Activated T-cell treated with anti-CD3 and anti-CD28 coated beads, Interleukin-2, amount 50 U/mL, for 72 hours (primary cell): ENCODE measurements at regions not wholly inside any gene's neighbourhood (a gene's known extent, or its start where the extent isn't known, plus 50 kb on each side); places are given as distances from the start of the nearest gene placed in this dataset.
"Not testable (repeated sequence)": the region's sequence is repeated elsewhere in the genome, so short reads cannot be mapped to it uniquely, and the experiment has no call there.

Source experiments
- ATAC-seq, 2 donors: fragments of 150-1000 bp; cut with Tn5 transposase; replicated peaks in 1 of 2; 2 replicates each; pipeline ENCODE4 v1.10.0; 2021; ENCODE audit warnings: moderate library complexity in 2 of 2, mild to moderate bottlenecking in 1 of 2
- DNase-seq, 2 donors: peaks; one replicate each; pipeline ENCODE4 v3.0.0; 2021 to 2022; ENCODE audit warnings: mixed read lengths in 1 of 2
- H3K27ac Mint-ChIP-seq: one replicate; pipeline ENCODE4 v1.8.0; 2022; ENCODE audit warnings: mild to moderate bottlenecking, moderate library complexity, mixed read lengths
- H3K27me3 Mint-ChIP-seq: one replicate; pipeline ENCODE4 v1.8.0; 2022; ENCODE audit warnings: low read depth, mixed read lengths
- H3K36me3 Mint-ChIP-seq, 2 donors: one replicate each; pipeline ENCODE4 v1.8.0; 2022; ENCODE audit warnings: mixed read lengths in 2 of 2, mild to moderate bottlenecking in 1 of 2; ENCODE audit not compliant: insufficient read depth in 2 of 2
- H3K4me1 Mint-ChIP-seq: one replicate; pipeline ENCODE4 v1.8.0; 2022; ENCODE audit warnings: low read depth, mixed read lengths
- H3K4me3 Mint-ChIP-seq, 2 donors: one replicate each; pipeline ENCODE4 v1.8.0; 2022; ENCODE audit warnings: mild to moderate bottlenecking in 2 of 2, mixed read lengths in 2 of 2, moderate library complexity in 2 of 2
- H3K9me3 Mint-ChIP-seq, 2 donors: one replicate each; pipeline ENCODE4 v1.8.0; 2022; ENCODE audit warnings: mixed read lengths in 2 of 2

DNA sequence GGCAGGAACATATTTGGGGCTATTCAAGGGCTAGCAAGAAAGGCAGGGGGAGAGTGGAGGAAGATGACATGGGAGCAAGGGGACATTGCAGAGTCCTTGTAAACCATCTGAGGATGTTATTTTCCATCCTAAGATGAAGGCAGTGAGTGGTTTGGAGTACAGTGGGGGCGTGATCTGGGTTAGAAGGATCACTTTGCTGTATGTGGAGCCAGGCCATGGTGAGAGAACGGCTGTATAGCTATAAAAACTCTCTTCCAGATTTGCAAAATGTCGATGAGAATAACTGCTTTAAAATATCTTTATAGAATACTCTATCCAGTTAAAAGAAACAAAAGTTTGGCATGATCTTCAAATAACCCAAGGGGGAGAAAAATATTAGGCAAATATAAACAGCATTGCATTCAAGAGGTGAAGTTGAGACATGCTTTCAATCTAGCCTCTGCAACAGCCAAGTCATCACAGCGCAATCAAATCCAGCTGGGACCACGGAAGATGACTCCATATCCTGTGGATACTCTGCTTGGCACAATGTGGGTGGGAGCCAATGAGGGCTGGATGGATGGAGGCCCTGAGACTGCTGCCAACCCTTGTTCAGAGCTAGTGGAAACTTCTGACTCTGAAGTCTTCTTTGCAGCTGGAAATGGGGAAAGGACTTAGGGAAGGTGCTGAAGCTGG lies 111.5 kb upstream of the BASP1 start:
- Mint-ChIP-seq H3K4me3 (no peak overlapping the region), H3K27ac (no peak overlapping the region), H3K27me3 (no peaks in the 10 kb centered on the region), H3K4me1 (no peaks in the 10 kb centered on the region), H3K9me3 (no peaks in the 10 kb centered on the region), H3K36me3 (no peaks in the 10 kb centered on the region)
- ATAC-seq (no peak), DNase-seq (no peak)

DNA sequence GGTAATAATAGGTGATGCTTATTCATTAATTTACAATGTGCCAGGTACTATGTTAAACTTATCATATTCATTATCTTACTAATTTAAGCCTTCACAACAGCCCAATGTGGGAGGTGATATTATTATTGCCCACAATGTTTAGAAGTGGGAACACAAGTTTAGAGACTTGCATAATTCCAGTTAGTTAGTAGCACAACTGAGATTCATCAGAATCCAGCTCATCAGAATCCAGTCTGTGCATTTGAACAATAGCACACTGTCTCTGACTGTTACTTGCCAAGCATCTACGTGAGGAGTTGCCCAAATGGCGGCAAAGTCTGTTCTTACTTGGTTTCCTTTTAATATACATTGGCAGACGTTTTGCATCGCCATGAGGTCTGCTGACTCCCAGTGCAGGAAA lies 110.9 kb upstream of the BASP1 start:
- no peaks in the 10 kb centered on the region for H3K27me3 Mint-ChIP-seq
- no peaks in the 10 kb centered on the region for H3K4me1 Mint-ChIP-seq
- H3K27ac Mint-ChIP-seq, result no peak overlapping the region
- no peak for ATAC-seq
- no peak for DNase-seq
- no peaks in the 10 kb centered on the region for H3K36me3 Mint-ChIP-seq
- no peak overlapping the region for H3K4me3 Mint-ChIP-seq
- no peaks in the 10 kb centered on the region for H3K9me3 Mint-ChIP-seq

DNA sequence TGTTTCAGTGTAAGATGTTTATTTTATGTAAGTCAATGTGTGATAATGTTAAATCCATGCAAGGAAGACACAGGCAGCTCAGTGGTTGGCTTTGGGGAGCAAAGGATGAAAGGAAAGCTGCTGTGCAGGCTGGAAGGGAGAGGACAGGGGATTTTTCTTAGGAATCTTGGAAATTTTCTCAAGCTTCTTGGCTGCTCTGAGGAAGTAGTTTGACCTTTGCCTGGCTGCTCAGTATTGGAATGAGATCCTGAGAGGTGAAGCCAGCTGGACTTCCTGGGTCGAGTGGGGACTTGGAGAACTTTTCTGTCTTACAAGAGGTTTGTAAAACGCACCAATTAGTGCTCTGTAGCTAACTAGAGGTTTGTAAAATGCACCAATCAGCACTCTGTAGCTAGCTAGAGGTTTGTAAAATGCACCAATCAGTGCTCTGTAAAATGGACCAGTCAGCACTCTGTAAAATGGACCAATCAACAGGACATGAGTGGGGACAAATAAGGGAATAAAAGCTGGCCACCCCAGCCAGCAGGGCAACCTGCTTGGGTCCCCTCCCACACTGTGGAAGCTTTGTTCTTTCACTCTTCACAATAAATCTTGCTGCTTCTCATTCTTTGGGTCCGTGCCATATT lies 105.2 kb upstream of the BASP1 start:
- H3K4me3 Mint-ChIP-seq, H3K36me3 Mint-ChIP-seq, H3K27me3 Mint-ChIP-seq, ATAC-seq, H3K4me1 Mint-ChIP-seq, H3K9me3 Mint-ChIP-seq, H3K27ac Mint-ChIP-seq, DNase-seq: not testable (repeated sequence)

DNA sequence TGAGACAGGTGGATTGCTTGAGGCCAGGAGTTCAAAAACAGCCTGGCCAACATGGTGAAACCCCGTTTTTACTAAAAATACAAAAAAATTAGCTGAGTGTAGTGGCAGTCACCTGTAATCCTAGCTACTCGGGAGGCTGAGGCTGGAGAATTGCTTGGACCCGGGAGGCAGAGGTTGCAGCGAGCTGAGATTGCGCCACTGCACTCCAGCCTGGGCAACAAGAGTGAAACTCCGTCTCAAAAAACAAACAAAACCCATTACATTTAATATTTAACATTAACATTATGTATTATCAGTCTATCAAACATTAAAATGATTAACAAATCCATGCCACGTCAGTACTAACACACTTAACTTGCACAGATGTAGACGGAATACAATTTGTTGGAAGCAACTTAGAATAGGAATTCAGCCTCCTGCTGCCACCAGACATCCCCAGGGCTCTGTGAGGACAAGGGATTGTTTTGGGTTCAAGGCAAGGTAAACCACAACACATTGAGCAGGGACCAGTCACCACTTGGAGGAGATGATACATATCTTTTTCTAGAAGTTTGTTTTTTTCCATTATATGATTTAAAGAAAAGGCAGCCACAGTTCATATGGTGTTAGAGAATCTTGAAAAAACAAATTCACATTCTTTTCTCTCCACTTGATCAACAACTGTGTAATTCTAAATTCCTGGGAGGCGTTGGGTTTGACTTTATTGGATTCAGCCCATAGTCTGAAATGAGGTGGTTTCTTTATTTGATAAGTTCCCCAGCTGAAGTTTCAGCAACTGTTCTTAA lies 104.1 kb upstream of the BASP1 start:
- Mint-ChIP-seq H3K9me3 (no peaks in the 10 kb centered on the region), H3K36me3 (no peaks in the 10 kb centered on the region), H3K4me3 (no peak overlapping the region), H3K27me3 (peaks cover 5% of the 10 kb centered on the region), H3K27ac (no peak overlapping the region), H3K4me1 (no peaks in the 10 kb centered on the region)
- ATAC-seq (no peak), DNase-seq (no peak)

DNA sequence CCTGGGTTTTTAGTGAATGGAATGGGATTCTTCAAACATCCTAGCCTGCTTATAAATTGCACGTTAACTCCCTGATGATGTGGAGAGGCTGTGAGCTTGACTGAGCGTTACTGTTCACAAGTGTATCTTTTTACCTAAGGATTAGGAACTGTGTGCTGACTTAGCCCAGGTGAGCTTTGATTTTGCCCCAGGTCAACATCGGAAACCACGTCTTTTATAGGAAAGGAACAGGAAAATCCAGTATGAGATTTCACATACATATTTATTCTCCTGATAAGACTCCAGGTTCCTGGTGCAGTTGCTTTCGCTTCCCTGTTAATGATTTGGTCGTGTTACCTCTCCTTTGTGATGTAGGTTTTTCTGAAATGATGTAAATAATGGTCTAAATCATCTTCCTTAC lies 103.2 kb upstream of the BASP1 start:
- peaks cover 7% of the 10 kb centered on the region for H3K4me1 Mint-ChIP-seq
- peaks cover 11% of the 10 kb centered on the region for H3K27me3 Mint-ChIP-seq
- no peak overlapping the region for H3K27ac Mint-ChIP-seq
- DNase-seq (no peak), ATAC-seq (no peak)
- H3K36me3 Mint-ChIP-seq, result no peaks in the 10 kb centered on the region
- no peak overlapping the region for H3K4me3 Mint-ChIP-seq
- no peaks in the 10 kb centered on the region for H3K9me3 Mint-ChIP-seq

DNA sequence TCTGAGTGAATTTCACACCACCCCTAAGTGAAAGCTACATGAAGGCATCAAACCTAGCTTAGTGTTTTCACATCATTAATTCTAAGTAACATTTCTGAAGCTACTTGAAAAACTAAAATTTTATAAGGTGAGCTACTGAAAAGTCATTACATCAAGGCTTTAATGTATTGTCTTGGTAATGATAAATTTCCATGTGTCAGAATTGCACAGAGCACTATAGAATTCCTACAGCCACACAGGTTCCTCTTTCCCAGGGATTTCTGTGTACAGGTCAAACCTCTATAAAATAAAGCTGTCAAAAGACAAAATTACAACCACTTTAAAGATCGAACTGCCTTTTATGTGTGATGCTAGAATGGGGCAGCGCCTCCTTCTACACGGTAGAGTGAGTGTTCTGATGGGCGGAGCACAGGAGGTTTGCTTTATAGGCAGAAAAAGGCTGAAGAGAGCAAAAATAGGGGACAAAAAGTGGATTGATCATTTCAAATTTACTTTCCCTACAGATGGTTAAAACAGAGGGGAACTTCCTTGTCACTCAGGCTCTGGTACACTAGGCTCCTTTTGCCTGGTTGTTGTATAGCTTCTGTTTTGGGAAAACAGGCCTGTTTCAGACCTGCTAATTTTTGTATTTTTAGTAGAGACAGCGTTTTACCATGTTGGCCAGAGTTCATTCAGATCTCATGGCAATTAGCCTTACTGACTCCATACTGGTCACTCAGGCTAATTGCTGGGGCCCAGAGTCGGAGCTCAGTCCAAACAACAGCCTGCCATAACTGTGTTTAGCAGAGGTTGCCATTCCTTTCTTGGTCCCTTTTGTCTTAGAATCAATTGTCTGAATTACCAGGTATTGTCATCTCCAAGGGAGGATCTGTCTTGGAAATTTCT lies 102.5 kb upstream of the BASP1 start:
- no peak for ATAC-seq
- DNase-seq, result no peak
- Mint-ChIP-seq H3K9me3 (no peaks in the 10 kb centered on the region), H3K4me1 (peaks cover 7% of the 10 kb centered on the region), H3K36me3 (no peaks in the 10 kb centered on the region), H3K27ac (no peak overlapping the region), H3K27me3 (peaks cover 11% of the 10 kb centered on the region), H3K4me3 (no peak overlapping the region)

DNA sequence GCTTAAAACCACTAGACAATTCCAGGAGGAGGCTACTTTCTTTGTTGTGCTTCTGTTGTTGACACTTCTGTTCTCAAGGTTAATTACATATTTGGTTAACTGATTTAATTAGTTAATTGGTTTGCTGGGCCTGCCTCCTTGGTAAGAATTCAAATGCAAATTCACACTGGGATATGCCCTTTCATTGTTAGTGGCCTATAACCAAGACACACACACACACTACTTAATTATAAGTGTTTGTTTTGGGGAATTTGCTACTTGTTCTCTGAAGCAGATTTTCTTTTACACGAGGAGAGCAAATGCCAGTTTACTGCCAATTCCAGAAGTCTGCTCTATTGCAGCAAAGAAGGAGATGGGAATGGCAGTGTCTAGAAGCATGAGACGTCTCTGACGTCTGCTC lies 101.6 kb upstream of the BASP1 start:
- no peaks in the 10 kb centered on the region for H3K36me3 Mint-ChIP-seq
- H3K27me3 Mint-ChIP-seq, result peaks cover 11% of the 10 kb centered on the region
- H3K9me3 Mint-ChIP-seq, result peaks cover 0 to 1% of the 10 kb centered on the region in 2 donors
- peaks cover 7% of the 10 kb centered on the region for H3K4me1 Mint-ChIP-seq
- ATAC-seq (no peak), DNase-seq (no peak)
- no peak overlapping the region for H3K27ac Mint-ChIP-seq
- no peak overlapping the region for H3K4me3 Mint-ChIP-seq

DNA sequence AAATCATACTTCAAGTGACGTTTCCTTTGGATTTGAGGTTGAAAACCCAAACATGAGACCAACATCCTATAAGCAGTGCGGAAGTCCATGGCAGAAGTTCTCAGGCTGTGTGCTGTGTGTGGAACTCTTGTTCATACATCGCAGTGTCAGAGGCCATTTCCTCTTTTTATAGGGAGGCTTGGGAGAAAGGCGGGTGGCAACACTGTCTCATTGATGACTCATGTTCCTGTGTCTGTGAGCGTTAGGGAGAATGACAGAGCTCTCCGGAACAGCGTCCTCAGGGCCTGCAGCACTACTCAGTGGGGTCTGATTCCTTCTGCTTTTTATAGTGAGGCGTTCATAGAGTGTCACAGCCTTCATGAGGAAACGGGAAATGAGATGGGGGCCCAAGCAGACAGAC lies 98.8 kb upstream of the BASP1 start:
- Mint-ChIP-seq H3K27ac (no peak overlapping the region), H3K36me3 (no peaks in the 10 kb centered on the region), H3K9me3 (peaks cover 0 to 2% of the 10 kb centered on the region in 2 donors), H3K27me3 (peaks cover 11% of the 10 kb centered on the region), H3K4me1 (peaks cover 7% of the 10 kb centered on the region), H3K4me3 (peak overlapping the region; percentile 53 to 54)
- DNase-seq (no peak), ATAC-seq (peak; percentile 45 to 51)

DNA sequence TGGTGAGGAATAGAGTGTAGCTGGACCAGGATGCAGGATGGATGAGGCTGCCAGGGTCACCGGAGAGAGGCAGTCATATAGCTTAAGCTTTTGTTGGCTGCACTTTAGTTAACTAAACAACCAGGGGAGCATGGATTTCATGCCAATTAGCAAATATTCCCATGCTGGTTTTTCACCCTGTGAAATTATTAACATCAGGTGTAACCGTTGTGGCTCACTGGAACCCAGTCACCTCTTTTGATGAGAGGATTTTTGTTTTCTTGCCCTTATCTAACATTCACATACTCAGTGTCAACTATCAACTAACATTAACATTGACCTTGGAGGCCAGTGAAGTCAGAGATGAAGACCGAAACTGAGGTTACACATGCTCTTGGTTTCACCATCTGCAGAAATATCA lies 97.2 kb upstream of the BASP1 start:
- H3K9me3 Mint-ChIP-seq, result peaks cover 0 to 2% of the 10 kb centered on the region in 2 donors
- peaks cover 11% of the 10 kb centered on the region for H3K27me3 Mint-ChIP-seq
- ATAC-seq (no peak), DNase-seq (no peak)
- H3K4me1 Mint-ChIP-seq, result peaks cover 7% of the 10 kb centered on the region
- no peak overlapping the region for H3K27ac Mint-ChIP-seq
- no peak overlapping the region for H3K4me3 Mint-ChIP-seq
- H3K36me3 Mint-ChIP-seq, result no peaks in the 10 kb centered on the region

DNA sequence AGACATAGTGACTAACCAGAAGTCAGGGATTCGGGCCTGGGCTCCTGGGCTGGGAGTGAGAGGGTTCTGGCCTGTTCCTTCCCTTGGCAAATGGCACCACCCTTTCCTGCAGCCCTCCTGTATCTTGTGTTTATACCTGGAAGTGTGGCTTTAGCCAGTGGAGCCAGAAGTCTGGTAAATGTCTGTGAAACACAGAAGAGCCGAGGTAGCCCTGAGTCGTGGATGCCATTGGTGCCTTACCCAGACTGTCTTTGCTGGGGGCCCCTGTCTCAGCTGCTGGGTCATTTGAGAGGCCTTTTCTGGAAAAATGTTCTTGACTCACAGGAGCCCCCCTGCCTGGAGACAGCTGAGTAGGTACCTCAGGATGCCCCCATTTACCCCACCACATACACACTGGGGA lies 95.7 kb upstream of the BASP1 start:
- H3K27me3 Mint-ChIP-seq, result peaks cover 6% of the 10 kb centered on the region
- DNase-seq (no peak), ATAC-seq (no peak)
- H3K36me3 Mint-ChIP-seq, result no peaks in the 10 kb centered on the region
- H3K9me3 Mint-ChIP-seq, result peaks cover 0 to 2% of the 10 kb centered on the region in 2 donors
- peaks cover 7% of the 10 kb centered on the region for H3K4me1 Mint-ChIP-seq
- no peak overlapping the region for H3K27ac Mint-ChIP-seq
- H3K4me3 Mint-ChIP-seq, result no peak overlapping the region

DNA sequence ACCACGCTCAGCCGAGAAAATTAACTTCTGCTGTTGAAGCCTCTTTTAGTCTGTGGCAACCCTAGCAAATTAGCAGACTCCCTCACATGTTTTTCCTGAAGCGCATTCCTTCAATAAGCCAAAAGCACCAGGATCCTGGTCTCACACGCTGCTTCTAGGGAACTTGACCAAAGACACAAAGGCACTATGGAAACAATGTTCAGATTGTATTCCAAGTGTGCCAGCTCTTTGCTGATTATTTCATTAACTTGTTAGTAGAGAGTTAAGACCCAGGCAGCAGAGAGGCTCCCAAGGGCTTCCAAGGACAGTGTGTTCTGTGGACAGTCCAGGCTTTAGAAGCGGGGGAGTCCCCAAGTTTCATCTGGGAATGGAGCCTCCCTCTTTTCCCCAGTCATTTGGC lies 94.4 kb upstream of the BASP1 start:
- DNase-seq (no peak), ATAC-seq (no peak)
- H3K36me3 Mint-ChIP-seq, result no peaks in the 10 kb centered on the region
- no peak overlapping the region for H3K27ac Mint-ChIP-seq
- H3K4me1 Mint-ChIP-seq, result peaks cover 7% of the 10 kb centered on the region
- H3K4me3 Mint-ChIP-seq, result no peak overlapping the region
- H3K9me3 Mint-ChIP-seq, result peaks cover 0 to 2% of the 10 kb centered on the region in 2 donors
- H3K27me3 Mint-ChIP-seq, result peaks cover 16% of the 10 kb centered on the region

DNA sequence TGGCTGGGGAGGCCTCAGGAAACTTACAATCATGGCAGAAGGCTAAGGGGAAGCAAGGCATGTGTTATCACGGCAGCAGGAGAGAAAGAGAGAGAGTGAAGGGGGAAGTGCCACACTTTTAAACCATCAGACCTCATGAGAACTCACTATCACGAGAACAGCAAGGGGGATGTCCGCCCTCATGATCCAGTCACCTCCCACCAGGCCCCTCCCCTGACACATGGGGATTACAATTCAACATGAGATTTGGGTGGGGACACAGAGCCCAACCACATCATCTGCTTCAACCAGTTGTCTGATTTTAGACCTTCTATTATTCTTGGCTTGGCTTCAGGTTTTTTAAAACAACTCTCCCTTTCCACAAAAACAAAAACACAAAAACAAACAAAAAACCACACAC lies 93.7 kb upstream of the BASP1 start:
- not testable (repeated sequence) for DNase-seq, ATAC-seq, H3K4me3 Mint-ChIP-seq, H3K36me3 Mint-ChIP-seq, H3K9me3 Mint-ChIP-seq, H3K27ac Mint-ChIP-seq, H3K4me1 Mint-ChIP-seq
- peaks cover 15% of the 10 kb centered on the region for H3K27me3 Mint-ChIP-seq

DNA sequence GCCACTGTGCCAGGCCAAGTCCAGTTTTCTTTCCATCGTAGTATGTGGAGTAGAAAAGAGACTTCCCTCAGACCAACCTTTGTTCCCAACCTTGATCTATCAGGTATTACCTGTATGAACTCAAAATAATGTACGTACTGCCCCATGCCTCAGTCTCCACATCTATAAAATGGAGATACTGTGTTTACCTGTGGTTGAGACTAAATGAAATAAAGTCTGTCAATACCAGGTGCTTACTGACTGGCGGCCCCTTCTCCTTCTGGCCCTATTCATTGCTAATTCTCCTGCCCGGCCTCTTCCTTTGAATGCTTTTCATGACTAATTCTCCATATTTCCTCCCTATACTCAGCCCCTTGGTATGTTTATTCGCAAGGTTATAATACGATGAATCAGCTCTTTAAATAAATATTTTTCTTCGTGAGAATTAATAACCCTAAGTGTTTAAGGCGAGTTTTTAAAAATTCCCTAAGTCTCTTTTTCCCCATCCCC lies 89.6 kb upstream of the BASP1 start:
- no peak overlapping the region for H3K4me3 Mint-ChIP-seq
- H3K27me3 Mint-ChIP-seq, result peaks cover 19% of the 10 kb centered on the region
- peaks cover 5% of the 10 kb centered on the region for H3K4me1 Mint-ChIP-seq
- ATAC-seq (no peak), DNase-seq (no peak)
- H3K9me3 Mint-ChIP-seq, result no peaks in the 10 kb centered on the region
- H3K36me3 Mint-ChIP-seq, result no peaks in the 10 kb centered on the region
- H3K27ac Mint-ChIP-seq, result no peak overlapping the region
